Peyer's patch (tissue), 4 donors: ENCODE measurements at regions not wholly inside any gene's neighbourhood (a gene's known extent, or its start where the extent isn't known, plus 50 kb on each side); places are given as distances from the start of the nearest gene placed in this dataset.

Experiments used
- DNase-seq, 3 donors: peaks; one replicate each; pipeline ENCODE4 v3.0.0-alpha.2; 2017 to 2019
- H3K27ac ChIP-seq, 4 donors: fragments of 200-600 bp; sonication (generic); one replicate each; pipeline ENCODE4 v1.5.1; 2016 to 2019
- H3K27me3 ChIP-seq, 2 donors: fragments of 200-600 bp; sonication (generic); one replicate each; pipeline ENCODE4 v1.5.1; 2019
- H3K36me3 ChIP-seq, 3 donors: fragments of 200-600 bp; sonication (generic); one replicate each; pipeline ENCODE4 v1.5.1; 2016 to 2019
- H3K4me1 ChIP-seq, 4 donors: fragments of 200-600 bp; sonication (generic); one replicate each; pipeline ENCODE4 v1.5.1; 2016 to 2019
- H3K4me3 ChIP-seq, 4 donors: fragments of 200-600 bp; sonication (generic); 1 replicate in 3 of 4; 2 replicates in 1 of 4; pipeline ENCODE4 v1.5.1; 2016 to 2019; ENCODE audit warnings: mild to moderate bottlenecking in 1 of 4
- H3K9me3 ChIP-seq, 4 donors: fragments of 200-600 bp; sonication (generic); one replicate each; pipeline ENCODE4 v1.5.1; 2016 to 2019; ENCODE audit warnings: mild to moderate bottlenecking in 1 of 4
- CTCF ChIP-seq, 6 experiments: fragments of 450-650 bp in 4 of 6; fragments of 200-600 bp in 2 of 6; sonication (generic) in 1 of 6; IDR thresholded peaks; one replicate each; pipeline ENCODE4 v1.5.1; 2017 to 2019; ENCODE audit warnings: antibody characterized with exemption in 6 of 6, mild to moderate bottlenecking in 3 of 6, moderate library complexity in 1 of 6
- POLR2A ChIP-seq, 2 donors: fragments of 450-650 bp; IDR thresholded peaks; one replicate each; pipeline ENCODE4 v1.5.1; 2017; ENCODE audit warnings: antibody characterized with exemption in 2 of 2, mild to moderate bottlenecking in 2 of 2, moderate library complexity in 2 of 2

GRCh38 chr17:12575641-12576040 lies 90.0 kb upstream of the MYOCD start:
- DNase-seq = no peak
- H3K4me3 ChIP-seq = no peak overlapping the region
- H3K9me3 ChIP-seq = no peaks in the 10 kb centered on the region
- no peak for TF ChIP-seq POLR2A (IDR thresholded peaks at IDR 0.05)
- no peak for TF ChIP-seq CTCF (IDR thresholded peaks at IDR 0.05)
- no peak overlapping the region for H3K27ac ChIP-seq
- H3K36me3 ChIP-seq = no peaks in the 10 kb centered on the region
- no peaks in the 10 kb centered on the region for H3K27me3 ChIP-seq
- no peaks in the 10 kb centered on the region for H3K4me1 ChIP-seq

- Histone ChIP-seq H3K27me3 (no peaks in the 10 kb centered on the region), H3K27ac (no peak overlapping the region), H3K9me3 (no peaks in the 10 kb centered on the region), H3K36me3 (no peaks in the 10 kb centered on the region), H3K4me3 (no peak overlapping the region), H3K4me1 (no peaks in the 10 kb centered on the region)
- DNase-seq = no peak
- TF ChIP-seq POLR2A (IDR thresholded peaks at IDR 0.05) = no peak
- no peak for TF ChIP-seq CTCF (IDR thresholded peaks at IDR 0.05)
These were observed 86.4 kb upstream of the MYOCD start for GRCh38 chr17:12579288-12579687.

- DNase-seq = no peak
- TF ChIP-seq CTCF (IDR thresholded peaks at IDR 0.05) (no peak), POLR2A (IDR thresholded peaks at IDR 0.05) (no peak)
- H3K27ac ChIP-seq = no peak overlapping the region
- H3K4me3 ChIP-seq = no peak overlapping the region
- no peaks in the 10 kb centered on the region for H3K27me3 ChIP-seq
- no peaks in the 10 kb centered on the region for H3K9me3 ChIP-seq
- no peaks in the 10 kb centered on the region for H3K36me3 ChIP-seq
- H3K4me1 ChIP-seq = no peaks in the 10 kb centered on the region
These were observed 85.0 kb upstream of the MYOCD start for GRCh38 chr17:12580640-12581039.

- Histone ChIP-seq H3K27me3 (no peaks in the 10 kb centered on the region), H3K9me3 (no peaks in the 10 kb centered on the region), H3K4me1 (no peaks in the 10 kb centered on the region), H3K27ac (no peak overlapping the region), H3K4me3 (no peak overlapping the region), H3K36me3 (no peaks in the 10 kb centered on the region)
- no peak for TF ChIP-seq CTCF (IDR thresholded peaks at IDR 0.05)
- no peak for TF ChIP-seq POLR2A (IDR thresholded peaks at IDR 0.05)
- DNase-seq = no peak
These were observed 81.0 kb upstream of the MYOCD start for GRCh38 chr17:12584727-12585126.

GRCh38 chr17:12588531-12588930 lies 77.2 kb upstream of the MYOCD start:
- H3K4me1 ChIP-seq = no peaks in the 10 kb centered on the region
- H3K27ac ChIP-seq = no peak overlapping the region
- no peaks in the 10 kb centered on the region for H3K9me3 ChIP-seq
- TF ChIP-seq CTCF (IDR thresholded peaks at IDR 0.05) (no peak), POLR2A (IDR thresholded peaks at IDR 0.05) (no peak)
- no peak overlapping the region for H3K4me3 ChIP-seq
- DNase-seq = no peak
- H3K27me3 ChIP-seq = no peaks in the 10 kb centered on the region
- H3K36me3 ChIP-seq = no peaks in the 10 kb centered on the region

- no peaks in the 10 kb centered on the region for H3K36me3 ChIP-seq
- no peak overlapping the region for H3K4me3 ChIP-seq
- no peak for TF ChIP-seq POLR2A (IDR thresholded peaks at IDR 0.05)
- TF ChIP-seq CTCF (IDR thresholded peaks at IDR 0.05) = no peak
- H3K4me1 ChIP-seq = no peaks in the 10 kb centered on the region
- no peaks in the 10 kb centered on the region for H3K27me3 ChIP-seq
- no peak for DNase-seq
- no peaks in the 10 kb centered on the region for H3K9me3 ChIP-seq
- H3K27ac ChIP-seq = no peak overlapping the region
These were observed 75.3 kb upstream of the MYOCD start for GRCh38 chr17:12590417-12590816.
